Activated CD4-positive, alpha-beta T cell treated with anti-CD3 and anti-CD28 coated beads, Interleukin-2, amount 10 ng/mL, durations not matched to agents 24 days and 14 days (primary cell): ENCODE measurements at regions not wholly inside any gene's neighbourhood (a gene's known extent, or its start where the extent isn't known, plus 50 kb on each side); places are given as distances from the start of the nearest gene placed in this dataset.
"Not testable (repeated sequence)": the region's sequence is repeated elsewhere in the genome, so short reads cannot be mapped to it uniquely, and the experiment has no call there.

Source experiments
- DNase-seq: peaks from one replicate; pipeline ENCODE4 v3.0.0; 2022
- H3K27ac Mint-ChIP-seq: one replicate; pipeline ENCODE4 v1.8.0; 2022; ENCODE audit warnings: mild to moderate bottlenecking, mixed read lengths
- H3K27me3 Mint-ChIP-seq: one replicate; pipeline ENCODE4 v1.8.0; 2022; ENCODE audit warnings: mixed read lengths
- H3K36me3 Mint-ChIP-seq: one replicate; pipeline ENCODE4 v1.8.0; 2022; ENCODE audit warnings: low read depth, mild to moderate bottlenecking, mixed read lengths
- H3K4me1 Mint-ChIP-seq: one replicate; pipeline ENCODE4 v1.8.0; 2021; ENCODE audit warnings: mixed read lengths
- H3K4me3 Mint-ChIP-seq: one replicate; pipeline ENCODE4 v1.8.0; 2022; ENCODE audit warnings: mild to moderate bottlenecking, moderate library complexity, mixed read lengths
- H3K9me3 Mint-ChIP-seq: one replicate; pipeline ENCODE4 v1.8.0; 2021; ENCODE audit warnings: mixed read lengths
- intact Hi-C: fragments of 100-400 bp; cut with micrococcal nuclease; formaldehyde crosslinking; loops from one replicate; pipeline ENCODE4 v1.15.1; 2023

DNA sequence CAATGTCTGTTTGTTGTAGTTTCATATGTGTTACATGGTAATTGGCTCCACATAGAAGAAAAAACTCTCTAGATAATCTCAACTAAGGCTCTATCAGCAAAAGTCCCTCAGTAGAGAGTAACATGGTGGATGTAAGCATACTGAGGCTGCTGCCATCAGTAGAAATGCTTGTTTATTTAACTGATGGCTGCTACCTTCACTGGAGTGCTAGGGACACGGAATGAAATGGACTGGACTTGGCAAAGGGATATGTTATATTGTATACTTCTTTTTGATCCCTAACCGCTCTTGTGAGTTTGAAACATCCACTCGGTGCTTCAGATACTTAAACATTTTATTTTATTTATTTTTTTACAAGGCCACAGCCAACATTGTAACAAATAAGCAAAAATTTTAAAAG is 143.0 kb downstream of the ZNF281 start:
- Mint-ChIP-seq H3K36me3 (no peaks in the 10 kb centered on the region), H3K4me1 (no peaks in the 10 kb centered on the region), H3K9me3 (no peaks in the 10 kb centered on the region), H3K27ac (no peak overlapping the region), H3K4me3 (no peak overlapping the region), H3K27me3 (peaks cover 7% of the 10 kb centered on the region)
- no peak for DNase-seq
- intact Hi-C loops: no loop called here

DNA sequence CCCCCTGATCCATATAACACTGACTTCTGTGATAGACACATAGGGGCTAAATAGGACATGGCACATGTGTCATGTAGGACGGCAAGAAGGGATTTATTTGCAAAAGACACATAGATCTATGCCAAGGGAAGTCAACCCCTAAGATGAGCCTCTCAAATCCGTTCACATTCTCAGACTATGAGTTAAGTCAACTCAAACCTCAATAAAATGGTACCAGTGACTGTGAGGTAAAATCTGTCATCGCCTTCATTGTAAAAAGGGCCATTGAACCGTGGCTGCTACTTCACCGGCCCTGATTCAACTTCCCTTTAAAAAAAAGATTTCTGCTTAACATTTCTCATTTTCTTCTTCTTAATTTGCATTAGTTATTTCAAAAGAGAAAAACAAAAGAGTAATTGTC is 144.0 kb downstream of the ZNF281 start:
- Mint-ChIP-seq H3K27ac (no peak overlapping the region), H3K4me1 (no peaks in the 10 kb centered on the region), H3K36me3 (no peaks in the 10 kb centered on the region), H3K9me3 (no peaks in the 10 kb centered on the region), H3K4me3 (no peak overlapping the region), H3K27me3 (peaks cover 7% of the 10 kb centered on the region)
- intact Hi-C loops: no loop called here
- DNase-seq: no peak

- no peak for DNase-seq
- no peak overlapping the region for H3K4me3 Mint-ChIP-seq
- no peaks in the 10 kb centered on the region for H3K36me3 Mint-ChIP-seq
- no peaks in the 10 kb centered on the region for H3K4me1 Mint-ChIP-seq
- peaks cover 7% of the 10 kb centered on the region for H3K27me3 Mint-ChIP-seq
- intact Hi-C loops: no loop called here
- no peak overlapping the region for H3K27ac Mint-ChIP-seq
- H3K9me3 Mint-ChIP-seq: no peaks in the 10 kb centered on the region
Measured at GRCh38 chr1:200265104-200265503, 144.7 kb downstream of the ZNF281 start.

GRCh38 chr1:200263203-200263602 is 146.6 kb downstream of the ZNF281 start:
- Mint-ChIP-seq H3K27me3 (peaks cover 10% of the 10 kb centered on the region), H3K27ac (no peak overlapping the region), H3K4me1 (no peaks in the 10 kb centered on the region), H3K36me3 (no peaks in the 10 kb centered on the region), H3K9me3 (no peaks in the 10 kb centered on the region), H3K4me3 (no peak overlapping the region)
- no peak for DNase-seq
- intact Hi-C loops: no loop called here

DNA sequence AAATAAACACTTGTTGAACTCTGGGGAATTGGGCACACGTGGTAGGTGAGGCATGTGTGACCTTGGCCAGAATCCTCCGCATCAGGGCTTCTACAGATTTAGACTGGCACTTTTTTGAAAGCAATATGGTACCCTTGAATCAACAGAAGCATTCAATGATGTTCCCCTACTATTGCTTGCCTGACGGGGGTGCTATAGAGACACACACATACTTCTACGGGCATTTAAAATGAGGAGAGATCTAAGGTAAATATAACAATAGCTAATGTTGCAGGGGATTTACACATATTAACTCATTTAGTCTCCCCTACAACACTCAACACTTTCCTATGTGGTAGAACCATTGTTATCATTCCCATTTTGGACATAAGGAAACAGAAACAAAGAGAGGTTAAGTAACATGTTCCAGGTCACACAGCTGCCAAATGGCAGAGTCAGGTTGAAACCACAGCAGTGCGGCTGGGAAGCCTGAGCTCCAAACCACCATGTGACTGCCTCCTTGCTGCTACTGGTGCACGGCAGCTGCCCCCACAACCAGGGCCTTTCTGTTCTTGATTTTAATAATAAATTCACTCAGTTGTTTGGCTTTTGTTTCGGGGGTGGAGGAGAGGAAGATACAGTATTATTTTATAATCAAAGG is 147.4 kb downstream of the ZNF281 start:
- DNase-seq: no peak
- Mint-ChIP-seq H3K27me3 (peaks cover 10% of the 10 kb centered on the region), H3K4me3 (no peak overlapping the region), H3K4me1 (no peaks in the 10 kb centered on the region), H3K36me3 (no peaks in the 10 kb centered on the region), H3K27ac (no peak overlapping the region), H3K9me3 (no peaks in the 10 kb centered on the region)
- intact Hi-C loops: no loop called here

DNA sequence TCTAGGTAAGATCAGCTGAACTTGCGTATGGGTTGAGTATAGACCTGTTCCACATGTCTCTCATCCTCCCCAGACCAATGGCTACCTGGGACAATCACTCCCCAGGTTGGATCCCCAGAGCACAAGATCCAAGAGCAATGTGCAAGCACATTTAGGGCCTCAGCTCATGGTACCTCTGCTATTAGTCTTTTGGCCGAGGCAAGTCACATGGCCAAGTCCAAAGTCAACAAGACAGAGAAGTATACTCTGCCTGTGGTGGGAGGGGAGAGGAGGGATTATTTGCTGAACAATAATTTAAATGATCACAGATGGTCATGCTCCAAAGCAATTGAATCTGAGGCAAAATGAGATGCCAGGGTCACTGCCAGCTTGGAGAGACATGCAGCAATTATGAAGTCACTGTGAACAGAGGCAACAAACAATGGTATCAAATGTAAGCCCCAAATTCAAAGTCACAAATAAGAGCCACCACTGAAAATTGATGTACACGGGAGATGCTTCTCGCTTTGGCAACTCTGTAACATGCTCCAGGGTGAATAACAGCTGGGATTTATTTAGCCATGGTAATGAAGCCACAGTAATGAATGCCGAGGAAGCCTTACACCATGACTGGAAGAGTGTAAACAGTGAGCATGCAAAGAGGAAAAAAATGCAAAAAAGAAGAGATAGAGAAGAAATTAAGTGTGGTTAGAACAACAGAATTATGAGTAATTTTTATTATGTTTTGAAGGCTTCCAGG is 149.1 kb downstream of the ZNF281 start:
- intact Hi-C loops: no loop called here
- Mint-ChIP-seq H3K4me3 (no peak overlapping the region), H3K36me3 (no peaks in the 10 kb centered on the region), H3K27ac (no peak overlapping the region), H3K9me3 (no peaks in the 10 kb centered on the region), H3K4me1 (peaks cover 3% of the 10 kb centered on the region), H3K27me3 (peaks cover 17% of the 10 kb centered on the region)
- DNase-seq: no peak

DNA sequence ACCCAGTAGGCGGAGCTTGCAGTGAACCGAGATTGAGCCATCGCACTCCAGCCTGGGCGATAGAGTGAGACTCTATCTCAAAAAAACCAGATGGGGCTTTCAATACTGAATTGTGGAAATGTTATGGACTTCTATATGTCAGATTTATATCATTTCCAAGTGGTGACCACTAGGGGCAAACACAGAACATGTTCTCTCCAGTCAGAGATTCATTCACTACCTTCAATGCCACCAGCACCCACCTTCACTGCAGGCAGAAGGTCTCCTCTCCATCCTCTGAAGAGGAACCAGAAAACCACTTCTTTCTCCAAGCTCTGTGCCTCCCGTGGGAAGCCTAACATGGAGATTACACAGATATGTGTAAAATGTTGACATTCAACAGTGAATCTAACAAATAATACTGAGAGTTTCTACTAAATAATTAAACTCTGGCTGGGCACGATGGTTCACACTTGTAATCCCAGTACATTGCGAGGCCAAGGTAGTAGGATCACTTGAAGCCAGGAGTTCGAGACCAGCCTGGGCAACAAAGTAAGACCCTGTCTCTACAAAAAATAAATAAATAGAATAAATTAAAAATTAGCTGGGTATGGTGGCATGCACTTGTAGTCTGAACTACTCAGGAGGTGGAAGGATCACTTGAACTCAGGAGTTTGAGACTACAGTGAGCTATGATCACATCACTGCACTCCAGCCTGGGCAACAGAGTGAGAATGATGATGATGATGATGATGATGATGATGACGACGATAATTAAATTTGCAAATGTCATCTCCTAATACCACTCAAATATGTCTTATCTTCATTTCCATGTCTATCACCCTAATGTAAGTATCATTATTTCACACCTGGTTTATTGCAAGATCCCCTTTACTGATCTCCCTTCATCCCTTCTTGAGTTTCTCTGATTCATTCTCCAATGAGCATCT is 151.1 kb downstream of the ZNF281 start:
- no peak for DNase-seq
- H3K9me3 Mint-ChIP-seq: no peaks in the 10 kb centered on the region
- intact Hi-C loops: loop anchor here (5.0 kb wide), 2 partner anchors 44 to 94 kb away; no protein-coding TSS in a partner anchor
- no peak overlapping the region for H3K27ac Mint-ChIP-seq
- no peak overlapping the region for H3K4me3 Mint-ChIP-seq
- no peaks in the 10 kb centered on the region for H3K36me3 Mint-ChIP-seq
- H3K27me3 Mint-ChIP-seq: peaks cover 13% of the 10 kb centered on the region
- peaks cover 11% of the 10 kb centered on the region for H3K4me1 Mint-ChIP-seq

DNA sequence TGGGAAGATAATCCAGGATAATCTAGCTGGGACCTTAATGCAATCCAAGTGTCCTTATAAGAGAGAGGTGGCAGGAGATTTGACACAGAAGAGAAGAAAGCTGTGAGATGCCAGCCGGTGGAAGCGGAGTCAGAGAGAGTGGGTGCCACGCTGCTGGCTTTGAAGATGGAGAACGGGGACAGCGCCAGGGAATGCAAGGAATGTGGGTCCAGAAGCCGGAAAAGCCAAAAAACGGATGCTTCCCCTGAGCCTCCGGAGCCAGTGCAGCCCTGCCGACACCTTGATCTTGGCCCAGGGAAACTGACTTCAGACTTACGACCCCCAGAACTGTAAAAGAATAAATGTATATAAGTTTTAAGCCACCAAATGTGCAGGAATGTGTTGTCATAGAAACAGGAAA is 152.6 kb downstream of the ZNF281 start:
- H3K27ac Mint-ChIP-seq: no peak overlapping the region
- H3K9me3 Mint-ChIP-seq: no peaks in the 10 kb centered on the region
- H3K27me3 Mint-ChIP-seq: peaks cover 13% of the 10 kb centered on the region
- intact Hi-C loops: loop anchor here (5.0 kb wide), 2 partner anchors 45 to 95 kb away; no protein-coding TSS in a partner anchor
- no peaks in the 10 kb centered on the region for H3K36me3 Mint-ChIP-seq
- DNase-seq: no peak
- peaks cover 13% of the 10 kb centered on the region for H3K4me1 Mint-ChIP-seq
- H3K4me3 Mint-ChIP-seq: no peak overlapping the region

DNA sequence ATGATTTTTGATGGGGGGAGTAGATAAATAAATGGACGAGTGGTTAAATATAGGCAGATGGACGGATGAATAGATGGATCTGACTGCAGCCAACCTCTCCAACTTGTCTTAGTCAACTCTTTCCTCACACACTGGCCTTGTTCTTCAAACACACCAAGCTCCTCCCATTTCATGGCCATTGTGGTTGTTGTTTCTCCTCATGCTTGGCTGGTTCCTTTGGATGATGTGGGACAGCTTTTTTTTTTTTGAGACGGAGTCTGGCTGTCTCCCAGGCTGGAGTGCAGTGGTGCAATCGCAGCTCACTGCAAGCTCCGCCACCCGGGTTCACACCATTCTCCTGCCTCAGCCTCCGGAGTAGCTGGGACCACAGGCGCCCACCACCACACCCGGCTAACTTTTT is 155.2 kb downstream of the ZNF281 start:
- Mint-ChIP-seq H3K27me3 (peaks cover 30% of the 10 kb centered on the region), H3K4me1 (peaks cover 13% of the 10 kb centered on the region)
- not testable (repeated sequence) for H3K4me3 Mint-ChIP-seq, H3K27ac Mint-ChIP-seq, DNase-seq, H3K36me3 Mint-ChIP-seq, H3K9me3 Mint-ChIP-seq
- intact Hi-C loops: loop anchor here (1.0 to 5.0 kb wide), 3 partner anchors 48 to 101 kb away; no protein-coding TSS in a partner anchor

DNA sequence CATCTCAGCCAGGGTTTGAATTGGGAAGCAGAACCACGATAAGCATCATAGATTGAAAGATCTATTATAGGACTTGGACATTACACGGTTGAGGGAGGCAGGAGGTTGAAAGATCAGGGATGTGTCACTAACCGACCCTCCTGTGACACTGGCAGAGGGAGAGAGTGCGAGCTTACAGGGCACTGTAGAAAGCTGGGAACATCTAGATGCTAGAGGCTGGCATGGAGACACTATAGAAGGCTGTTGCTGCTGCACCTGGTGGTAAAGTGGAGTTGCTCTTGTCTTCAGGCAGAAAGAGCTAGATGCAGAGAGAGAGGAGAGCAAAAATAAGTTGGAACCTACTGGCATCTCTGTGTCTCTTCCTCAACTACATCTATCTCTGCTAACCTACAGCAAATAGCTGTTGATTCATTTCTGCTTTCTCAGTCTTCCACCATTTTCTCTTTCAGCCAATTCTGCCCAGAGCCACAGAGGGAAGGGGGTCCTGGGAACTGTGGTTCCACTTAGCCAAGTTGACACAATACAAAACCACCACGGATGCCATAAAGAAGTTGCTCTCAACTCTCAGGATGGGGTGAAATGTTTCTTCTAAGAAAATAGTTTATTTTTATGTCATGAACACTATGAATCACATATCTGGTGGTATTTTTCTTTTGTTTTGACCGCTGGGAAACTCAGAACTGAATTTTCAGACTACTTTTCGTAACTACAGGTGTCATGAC is 155.9 kb downstream of the ZNF281 start:
- Mint-ChIP-seq H3K27ac (peak overlapping the region; percentile 38), H3K4me3 (no peak overlapping the region)
- intact Hi-C loops: loop anchor here (1.0 kb wide), 1 partner anchor 101 kb away; no protein-coding TSS in a partner anchor

DNA sequence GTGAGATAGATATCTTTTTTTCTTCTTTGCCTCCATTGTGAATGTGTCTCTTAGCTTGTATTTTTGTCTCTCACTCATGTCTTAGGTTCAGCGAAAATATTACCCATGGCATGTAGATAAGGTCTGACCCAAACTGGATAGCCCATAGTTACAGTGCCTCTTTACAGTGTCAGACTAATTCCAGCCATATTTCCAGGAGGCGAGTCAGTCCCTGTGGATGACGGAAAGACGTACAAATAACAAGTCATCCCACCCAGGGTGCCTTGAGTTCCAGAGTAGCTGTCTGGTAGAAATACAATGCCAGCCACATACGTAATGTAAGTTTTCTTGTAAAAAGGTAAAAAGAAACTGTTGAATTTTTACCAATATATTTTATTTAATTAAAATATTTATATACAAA is 157.3 kb downstream of the ZNF281 start:
- no peak for DNase-seq
- H3K27ac Mint-ChIP-seq: no peak overlapping the region
- intact Hi-C loops: no loop called here
- H3K4me1 Mint-ChIP-seq: peaks cover 13% of the 10 kb centered on the region
- H3K36me3 Mint-ChIP-seq: no peaks in the 10 kb centered on the region
- H3K4me3 Mint-ChIP-seq: no peak overlapping the region
- peaks cover 38% of the 10 kb centered on the region for H3K27me3 Mint-ChIP-seq
- H3K9me3 Mint-ChIP-seq: no peaks in the 10 kb centered on the region

More for the DNA sequence above, 155.9 kb downstream of the ZNF281 start:
- H3K27me3 Mint-ChIP-seq: peaks cover 28% of the 10 kb centered on the region
- H3K9me3 Mint-ChIP-seq: no peaks in the 10 kb centered on the region
- no peaks in the 10 kb centered on the region for H3K36me3 Mint-ChIP-seq
- peaks cover 13% of the 10 kb centered on the region for H3K4me1 Mint-ChIP-seq
- DNase-seq: peak; percentile 66

GRCh38 chr1:200250469-200250868 is 159.4 kb downstream of the ZNF281 start:
- Mint-ChIP-seq H3K4me3 (no peak overlapping the region), H3K4me1 (peaks cover 10% of the 10 kb centered on the region), H3K9me3 (no peaks in the 10 kb centered on the region), H3K36me3 (no peaks in the 10 kb centered on the region), H3K27me3 (peaks cover 39% of the 10 kb centered on the region), H3K27ac (no peak overlapping the region)
- DNase-seq: no peak
- intact Hi-C loops: no loop called here

- DNase-seq: peak; percentile 40
- H3K27ac Mint-ChIP-seq: no peak overlapping the region
- H3K9me3 Mint-ChIP-seq: no peaks in the 10 kb centered on the region
- H3K4me1 Mint-ChIP-seq: peaks cover under 1% of the 10 kb centered on the region
- H3K27me3 Mint-ChIP-seq: peaks cover 48% of the 10 kb centered on the region
- H3K4me3 Mint-ChIP-seq: no peak overlapping the region
- intact Hi-C loops: no loop called here
- H3K36me3 Mint-ChIP-seq: no peaks in the 10 kb centered on the region
Measured at GRCh38 chr1:200248541-200248940, 161.3 kb downstream of the ZNF281 start.
